ENCODE measurements at regions not wholly inside any gene's neighbourhood (a gene's known extent, or its start where the extent isn't known, plus 50 kb on each side); places are given as distances from the start of the nearest gene placed in this dataset.

DNA sequence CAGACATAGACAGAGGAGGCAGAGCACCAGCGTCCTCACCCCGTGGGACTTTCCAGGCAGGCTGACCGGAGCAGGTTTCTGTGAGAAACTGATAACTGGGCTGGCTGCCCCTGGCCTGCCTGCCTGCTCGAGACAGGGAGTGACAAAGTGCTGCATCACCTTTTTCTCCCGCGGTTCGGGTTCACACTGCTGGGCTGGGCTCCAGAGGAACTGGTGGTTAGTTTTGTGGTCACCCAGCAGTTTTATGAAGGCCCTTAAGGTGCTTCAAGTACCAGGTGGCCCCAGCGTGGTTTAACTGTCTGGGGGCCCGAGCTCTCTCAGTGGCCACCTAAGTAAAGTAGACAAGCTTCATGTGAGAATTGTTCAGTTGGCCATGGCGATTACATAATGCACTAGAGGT, 1073.6 kb downstream of the BCL11B start:
- TF ChIP-seq, protein P1, sequence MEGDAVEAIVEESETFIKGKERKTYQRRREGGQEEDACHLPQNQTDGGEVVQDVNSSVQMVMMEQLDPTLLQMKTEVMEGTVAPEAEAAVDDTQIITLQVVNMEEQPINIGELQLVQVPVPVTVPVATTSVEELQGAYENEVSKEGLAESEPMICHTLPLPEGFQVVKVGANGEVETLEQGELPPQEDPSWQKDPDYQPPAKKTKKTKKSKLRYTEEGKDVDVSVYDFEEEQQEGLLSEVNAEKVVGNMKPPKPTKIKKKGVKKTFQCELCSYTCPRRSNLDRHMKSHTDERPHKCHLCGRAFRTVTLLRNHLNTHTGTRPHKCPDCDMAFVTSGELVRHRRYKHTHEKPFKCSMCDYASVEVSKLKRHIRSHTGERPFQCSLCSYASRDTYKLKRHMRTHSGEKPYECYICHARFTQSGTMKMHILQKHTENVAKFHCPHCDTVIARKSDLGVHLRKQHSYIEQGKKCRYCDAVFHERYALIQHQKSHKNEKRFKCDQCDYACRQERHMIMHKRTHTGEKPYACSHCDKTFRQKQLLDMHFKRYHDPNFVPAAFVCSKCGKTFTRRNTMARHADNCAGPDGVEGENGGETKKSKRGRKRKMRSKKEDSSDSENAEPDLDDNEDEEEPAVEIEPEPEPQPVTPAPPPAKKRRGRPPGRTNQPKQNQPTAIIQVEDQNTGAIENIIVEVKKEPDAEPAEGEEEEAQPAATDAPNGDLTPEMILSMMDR (conservative IDR thresholded peaks at IDR 0.05; ENCODE audit: low read depth, low read length), result no peak
- no peak overlapping the region for H3K4me3 ChIP-seq (ENCODE audit: low read depth, low read length)
- no peak for DNase-seq (ENCODE audit: low read depth)

DNA sequence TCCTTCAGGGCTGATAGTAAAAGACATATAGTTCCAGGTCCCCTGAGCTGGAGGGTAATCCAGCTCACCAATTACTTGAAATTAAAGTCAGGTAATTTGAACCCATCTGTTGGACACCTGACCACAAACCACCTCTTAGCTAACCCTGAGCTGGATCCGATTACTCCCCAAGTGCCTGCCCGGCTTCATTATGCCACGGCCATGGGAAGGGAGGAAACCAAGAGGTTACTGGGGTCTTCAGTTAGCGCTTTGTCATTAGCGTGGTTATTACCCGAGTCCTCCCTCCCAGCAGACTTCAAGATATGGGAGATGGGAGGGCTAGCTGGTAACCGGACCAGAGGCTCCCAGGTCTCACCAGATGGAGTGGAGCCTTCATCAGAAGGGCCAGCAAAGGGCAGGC, 1071.4 kb downstream of the BCL11B start:
- TF ChIP-seq, protein P1 (conservative IDR thresholded peaks at IDR 0.05; ENCODE audit: low read depth, low read length), result no peak
- DNase-seq (ENCODE audit: low read depth), result no peak
- no peak overlapping the region for H3K4me3 ChIP-seq (ENCODE audit: low read depth, low read length)

DNA sequence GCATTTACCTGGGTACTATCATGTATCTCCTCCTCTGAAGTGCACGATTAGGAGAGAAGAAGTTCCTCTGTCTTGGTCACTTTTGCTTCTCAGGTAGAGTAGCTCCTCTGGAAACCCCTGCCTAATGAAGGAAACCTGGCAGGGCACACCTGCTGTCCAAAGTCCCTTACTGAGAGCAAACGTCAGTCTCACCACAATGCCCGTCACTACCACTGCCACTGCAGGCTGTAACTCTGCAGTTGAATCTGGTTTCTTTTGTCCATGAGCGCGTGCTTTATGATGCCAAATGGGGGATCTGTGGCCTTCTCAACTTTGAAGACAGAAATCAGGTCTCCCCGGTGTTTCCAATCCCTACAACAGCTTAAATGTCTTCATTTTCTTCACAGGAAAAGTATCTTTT, 1068.6 kb downstream of the BCL11B start:
- no peak overlapping the region for H3K4me3 ChIP-seq (ENCODE audit: low read depth, low read length)
- no peak for DNase-seq (ENCODE audit: low read depth)
- TF ChIP-seq, protein P1 (conservative IDR thresholded peaks at IDR 0.05; ENCODE audit: low read depth, low read length), result no peak

DNA sequence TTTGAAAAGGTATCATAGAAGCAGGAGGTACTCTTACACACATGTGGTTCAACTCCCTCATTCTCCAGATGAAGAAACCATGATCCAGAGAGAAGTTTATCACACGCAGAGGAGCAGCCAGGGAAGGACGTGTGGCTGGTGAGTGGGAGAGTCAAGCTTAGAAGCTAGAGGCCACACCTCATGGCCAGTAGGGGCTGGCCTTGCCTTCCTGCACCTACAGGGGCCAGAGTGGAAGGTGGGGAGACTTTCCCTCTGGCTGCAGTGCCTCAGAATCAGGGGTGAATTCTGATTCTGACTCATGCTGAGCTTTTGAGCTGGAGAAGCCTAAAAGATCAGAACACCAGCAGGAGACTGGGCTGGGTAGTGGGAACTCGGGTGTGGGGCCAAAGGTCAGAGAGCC, 1067.9 kb downstream of the BCL11B start:
- DNase-seq (ENCODE audit: low read depth), result no peak

DNA sequence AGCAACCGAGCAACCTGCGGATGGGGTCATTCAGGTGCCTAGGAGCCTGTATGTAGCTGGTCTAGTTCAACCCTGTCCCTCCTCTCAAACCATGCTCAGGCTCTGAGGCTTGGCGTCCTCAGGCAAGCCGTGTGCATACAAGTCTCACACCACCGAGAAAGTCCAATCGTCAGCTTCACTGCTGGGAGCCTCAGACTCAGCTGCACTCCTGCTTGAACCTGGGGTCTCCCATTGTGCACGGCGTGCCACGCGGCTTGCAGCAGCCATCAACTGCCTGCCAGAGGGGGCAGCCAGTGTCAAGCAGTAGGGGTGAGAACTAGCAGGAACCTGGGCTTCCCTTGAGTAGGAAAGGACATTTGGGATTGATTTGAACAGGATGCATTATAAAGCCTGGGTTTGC, 1064.6 kb downstream of the BCL11B start:
- no peak overlapping the region for H3K4me3 ChIP-seq (ENCODE audit: low read depth, low read length)
- TF ChIP-seq, protein P1 (conservative IDR thresholded peaks at IDR 0.05; ENCODE audit: low read depth, low read length), result no peak
- DNase-seq (ENCODE audit: low read depth), result no peak

More for the DNA sequence above, 1067.9 kb downstream of the BCL11B start:
- no peak overlapping the region for H3K4me3 ChIP-seq (ENCODE audit: low read depth, low read length)
- TF ChIP-seq, protein P1 (conservative IDR thresholded peaks at IDR 0.05; ENCODE audit: low read depth, low read length), result no peak

DNA sequence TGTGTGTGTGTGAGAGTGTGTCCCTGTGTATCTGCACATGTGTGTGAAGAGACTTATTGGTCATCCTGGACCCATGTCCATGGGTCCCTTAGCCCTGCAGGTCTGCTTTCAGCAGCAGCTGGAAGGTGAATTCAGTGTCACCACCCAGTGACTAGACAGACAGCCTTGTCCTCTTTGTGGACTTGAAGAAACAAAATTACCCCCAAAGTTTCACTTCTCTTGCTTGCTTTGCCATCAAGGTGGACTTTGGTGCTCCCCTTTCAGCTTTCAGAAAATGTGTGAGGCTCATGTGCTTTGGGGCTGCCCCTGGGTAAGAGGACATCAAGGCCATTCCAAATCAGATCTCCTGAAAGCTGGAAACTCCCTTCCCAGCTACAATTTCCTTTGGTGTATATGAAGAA, 1063.8 kb downstream of the BCL11B start:
- no peak overlapping the region for H3K4me3 ChIP-seq (ENCODE audit: low read depth, low read length)
- TF ChIP-seq, protein P1 (conservative IDR thresholded peaks at IDR 0.05; ENCODE audit: low read depth, low read length), result no peak

DNA sequence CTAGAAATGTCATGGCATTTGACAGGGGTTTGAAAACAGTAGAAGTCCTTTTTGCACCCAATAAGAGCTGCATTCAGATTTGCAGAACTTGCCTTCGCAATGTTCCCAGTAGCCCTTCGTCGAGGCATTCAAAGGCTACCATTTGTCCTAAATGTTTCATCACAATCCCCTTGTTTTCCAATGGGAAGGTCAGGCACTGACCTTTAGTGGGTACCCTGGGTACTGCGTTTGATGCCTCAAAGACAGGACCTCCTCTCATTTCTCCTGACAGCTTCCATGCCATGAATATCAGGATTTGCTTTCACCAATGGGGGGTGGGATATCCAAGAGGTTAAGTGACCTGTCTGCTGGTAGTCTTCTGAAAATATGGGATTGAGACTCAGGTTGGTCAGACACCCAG, 1063.1 kb downstream of the BCL11B start:
- no peak for DNase-seq (ENCODE audit: low read depth)
- TF ChIP-seq, protein P1 (conservative IDR thresholded peaks at IDR 0.05; ENCODE audit: low read depth, low read length), result no peak
- H3K4me3 ChIP-seq (ENCODE audit: low read depth, low read length), result no peak overlapping the region

More for the DNA sequence above, 1063.8 kb downstream of the BCL11B start:
- DNase-seq (ENCODE audit: low read depth), result no peak

All from choroid plexus epithelial cell (primary cell).